Islet of Langerhans (tissue), 1 donor: ENCODE measurements at regions not wholly inside any gene's neighbourhood (a gene's known extent, or its start where the extent isn't known, plus 50 kb on each side); places are given as distances from the start of the nearest gene placed in this dataset.
"Not testable (repeated sequence)": the region's sequence is repeated elsewhere in the genome, so short reads cannot be mapped to it uniquely, and the experiment has no call there.

ENCODE experiments used
- FAIRE-seq: peaks from one replicate; lab custom pipeline; 2011; peaks lifted over from hg19 to GRCh38; lab: Jason Lieb, UNC

- FAIRE-seq: no peak
Measured at GRCh38 chr14:87629788-87630187, 363.2 kb downstream of the GALC start.

- FAIRE-seq: no peak
Measured at GRCh38 chr14:87628780-87629179, 364.2 kb downstream of the GALC start.

- no peak for FAIRE-seq
Measured at GRCh38 chr14:87628129-87628528, 364.9 kb downstream of the GALC start.

- FAIRE-seq: no peak
Measured at GRCh38 chr14:87626266-87626665, 366.7 kb downstream of the GALC start.

GRCh38 chr14:87623616-87624015 lies 369.4 kb downstream of the GALC start:
- FAIRE-seq: no peak

GRCh38 chr14:87617079-87617478 lies 375.9 kb downstream of the GALC start:
- no peak for FAIRE-seq

- FAIRE-seq: no peak
Measured at GRCh38 chr14:87615822-87616679, 376.9 kb downstream of the GALC start.

- FAIRE-seq: no peak
Measured at GRCh38 chr14:87615047-87615446, 377.9 kb downstream of the GALC start.

- no peak for FAIRE-seq
Measured at GRCh38 chr14:87613881-87614280, 379.1 kb downstream of the GALC start.

- not testable (repeated sequence) for FAIRE-seq
Measured at GRCh38 chr14:87607056-87607455, 385.9 kb downstream of the GALC start.

GRCh38 chr14:87601036-87601435 lies 391.9 kb downstream of the GALC start:
- FAIRE-seq: no peak

- FAIRE-seq: no peak
Measured at GRCh38 chr14:87600240-87600639, 392.7 kb downstream of the GALC start.

- no peak for FAIRE-seq
Measured at GRCh38 chr14:87581298-87581697, 411.7 kb downstream of the GALC start.

GRCh38 chr14:87579036-87579435 lies 413.9 kb downstream of the GALC start:
- no peak for FAIRE-seq

GRCh38 chr14:87575378-87575777 lies 417.6 kb downstream of the GALC start:
- FAIRE-seq: no peak

- FAIRE-seq: no peak
Measured at GRCh38 chr14:87573591-87573990, 419.4 kb downstream of the GALC start.

- FAIRE-seq: no peak
Measured at GRCh38 chr14:87567618-87568295, 425.2 kb downstream of the GALC start.

- FAIRE-seq: no peak
Measured at GRCh38 chr14:87566991-87567390, 426.0 kb downstream of the GALC start.

- no peak for FAIRE-seq
Measured at GRCh38 chr14:87547536-87547935, 445.4 kb downstream of the GALC start.

- FAIRE-seq: no peak
Measured at GRCh38 chr14:87542288-87542687, 450.7 kb downstream of the GALC start.

GRCh38 chr14:87540339-87540738 lies 452.6 kb downstream of the GALC start:
- FAIRE-seq: no peak

GRCh38 chr14:87529081-87529480 lies 463.9 kb downstream of the GALC start:
- no peak for FAIRE-seq

GRCh38 chr14:87526731-87527130 lies 466.3 kb downstream of the GALC start:
- no peak for FAIRE-seq

GRCh38 chr14:87524011-87524410 lies 469.0 kb downstream of the GALC start:
- no peak for FAIRE-seq
